DOHH2 (cell line): ENCODE measurements at regions not wholly inside any gene's neighbourhood (a gene's known extent, or its start where the extent isn't known, plus 50 kb on each side); places are given as distances from the start of the nearest gene placed in this dataset.

Experiments
- CTCF ChIP-seq: fragments of 200-600 bp; sonication (generic); IDR thresholded peaks from one replicate; pipeline ENCODE4 v1.5.1; 2014; ENCODE audit warnings: antibody characterized with exemption, mild to moderate bottlenecking, low read depth, low read length; ENCODE audit not compliant: poor library complexity, severe bottlenecking
- EZH2phosphoT487 ChIP-seq: fragments of 200-600 bp; sonication (generic); IDR thresholded peaks from 2 replicates; pipeline ENCODE4 v1.6.1; 2017; ENCODE audit warnings: borderline replicate concordance, mild to moderate bottlenecking, antibody characterized with exemption, low read length, moderate library complexity, mixed read lengths

- TF ChIP-seq CTCF = no peak
- no peak for TF ChIP-seq EZH2phosphoT487
These were observed 1069.1 kb downstream of the SLC6A15 start for GRCh38 chr12:83843541-83843940.
